ENCODE measurements at regions not wholly inside any gene's neighbourhood (a gene's known extent, or its start where the extent isn't known, plus 50 kb on each side); places are given as distances from the start of the nearest gene placed in this dataset.

DNA sequence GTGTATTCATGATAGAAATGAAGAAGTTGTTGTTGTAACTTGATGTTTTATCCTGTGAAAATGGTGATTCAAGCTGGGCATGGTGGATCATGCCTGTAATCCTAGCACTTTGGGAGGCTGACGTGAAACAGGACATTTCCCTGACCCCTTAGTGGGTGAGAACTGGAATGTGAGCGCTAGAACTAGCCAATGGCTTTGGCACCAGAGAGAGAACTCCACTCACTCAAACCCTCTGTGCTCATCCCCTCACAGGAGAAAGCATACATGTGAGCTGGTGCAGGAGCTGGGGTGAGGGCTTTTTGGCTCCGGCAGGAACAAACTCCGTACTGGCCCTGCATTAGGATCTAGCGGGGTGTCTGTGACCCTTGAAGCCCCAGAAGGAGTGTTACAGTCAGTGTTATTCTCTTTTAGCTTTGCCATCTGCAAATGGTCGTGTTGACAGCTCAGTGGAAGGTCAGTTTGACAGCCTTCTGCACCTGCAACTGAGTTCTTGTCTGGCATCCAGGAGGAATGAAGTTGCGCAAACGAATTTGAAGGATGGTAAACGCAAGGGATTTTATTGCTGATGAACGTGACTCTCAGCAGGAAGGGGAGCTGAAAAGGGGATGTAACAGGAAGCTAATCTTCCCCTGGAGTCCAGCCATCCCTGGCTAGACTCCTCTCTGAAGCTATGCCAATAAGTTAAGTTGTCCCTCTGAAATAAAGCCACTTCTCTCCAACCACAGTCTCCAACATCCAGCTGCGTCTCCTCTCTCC, 1016.6 kb upstream of the CADM2 start:
- TF ChIP-seq, protein P1, sequence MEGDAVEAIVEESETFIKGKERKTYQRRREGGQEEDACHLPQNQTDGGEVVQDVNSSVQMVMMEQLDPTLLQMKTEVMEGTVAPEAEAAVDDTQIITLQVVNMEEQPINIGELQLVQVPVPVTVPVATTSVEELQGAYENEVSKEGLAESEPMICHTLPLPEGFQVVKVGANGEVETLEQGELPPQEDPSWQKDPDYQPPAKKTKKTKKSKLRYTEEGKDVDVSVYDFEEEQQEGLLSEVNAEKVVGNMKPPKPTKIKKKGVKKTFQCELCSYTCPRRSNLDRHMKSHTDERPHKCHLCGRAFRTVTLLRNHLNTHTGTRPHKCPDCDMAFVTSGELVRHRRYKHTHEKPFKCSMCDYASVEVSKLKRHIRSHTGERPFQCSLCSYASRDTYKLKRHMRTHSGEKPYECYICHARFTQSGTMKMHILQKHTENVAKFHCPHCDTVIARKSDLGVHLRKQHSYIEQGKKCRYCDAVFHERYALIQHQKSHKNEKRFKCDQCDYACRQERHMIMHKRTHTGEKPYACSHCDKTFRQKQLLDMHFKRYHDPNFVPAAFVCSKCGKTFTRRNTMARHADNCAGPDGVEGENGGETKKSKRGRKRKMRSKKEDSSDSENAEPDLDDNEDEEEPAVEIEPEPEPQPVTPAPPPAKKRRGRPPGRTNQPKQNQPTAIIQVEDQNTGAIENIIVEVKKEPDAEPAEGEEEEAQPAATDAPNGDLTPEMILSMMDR (conservative IDR thresholded peaks at IDR 0.05): no peak
- no peak for TF ChIP-seq ZFX (IDR thresholded peaks at IDR 0.05)
